WTC11 (cell line): ENCODE measurements at regions not wholly inside any gene's neighbourhood (a gene's known extent, or its start where the extent isn't known, plus 50 kb on each side); places are given as distances from the start of the nearest gene placed in this dataset.

ENCODE experiments used
- ATAC-seq: fragments of 200-7000 bp; cut with Tn5 transposase; 2 replicates; pipeline ENCODE4 v1.10.0; 2021; ENCODE audit warnings: mild to moderate bottlenecking, moderate library complexity
- CTCF ChIA-PET: fragments of 300-600 bp; sonication (Branson Sonifier 250); formaldehyde crosslinking; loops from one replicate; lab custom pipeline; 2021; ENCODE audit warnings: antibody characterized with exemption; lab: Charles Lee
- POLR2A ChIA-PET: fragments of 350-600 bp; sonication (Branson Sonifier 250); formaldehyde crosslinking; loops from one replicate; lab custom pipeline; 2021; ENCODE audit warnings: antibody characterized with exemption; lab: Charles Lee
- DNase-seq: peaks from one replicate; pipeline ENCODE4 v3.0.0; 2021; ENCODE audit warnings: low spot score
- H3K27ac Mint-ChIP-seq: 2 replicates; pipeline ENCODE4 v1.8.0; 2021; ENCODE audit warnings: mixed read lengths
- H3K27me3 Mint-ChIP-seq: 2 replicates; pipeline ENCODE4 v1.8.0; 2021; ENCODE audit warnings: low read depth, mild to moderate bottlenecking, moderate library complexity, mixed read lengths
- H3K36me3 Mint-ChIP-seq: 2 replicates; pipeline ENCODE4 v1.8.0; 2021; ENCODE audit warnings: mixed read lengths
- H3K4me1 Mint-ChIP-seq: 2 replicates; pipeline ENCODE4 v1.8.0; 2022; ENCODE audit warnings: mixed read lengths
- H3K4me3 Mint-ChIP-seq: 2 replicates; pipeline ENCODE4 v1.8.0; 2021; ENCODE audit warnings: mild to moderate bottlenecking, moderate library complexity, mixed read lengths
- H3K9me3 Mint-ChIP-seq: 2 replicates; pipeline ENCODE4 v1.8.0; 2021; ENCODE audit warnings: mixed read lengths
- ATF6 ChIP-seq: sonication (generic); formaldehyde crosslinking; IDR thresholded peaks from 2 replicates; pipeline ENCODE4 v1.8.1; 2023; ENCODE audit warnings: mild to moderate bottlenecking, missing genetic modification reagents
- CREM ChIP-seq: sonication (generic); formaldehyde crosslinking; IDR thresholded peaks from 2 replicates; pipeline ENCODE4 v1.8.1; 2022; ENCODE audit warnings: mild to moderate bottlenecking, missing genetic modification reagents, moderate library complexity
- ELF4 ChIP-seq: sonication (generic); formaldehyde crosslinking; IDR thresholded peaks from 2 replicates; pipeline ENCODE4 v1.8.1; 2022; ENCODE audit warnings: low read depth, mild to moderate bottlenecking, moderate library complexity, missing genetic modification reagents
- FOXJ3 ChIP-seq: sonication (generic); formaldehyde crosslinking; IDR thresholded peaks from 2 replicates; pipeline ENCODE4 v1.9.0; 2021; ENCODE audit warnings: missing genetic modification reagents, mild to moderate bottlenecking, borderline replicate concordance
- GABPB1 ChIP-seq: sonication (generic); formaldehyde crosslinking; IDR thresholded peaks from 2 replicates; pipeline ENCODE4 v1.8.1; 2023; ENCODE audit warnings: mild to moderate bottlenecking, missing genetic modification reagents
- GTF2I ChIP-seq: fragments of 250-450 bp; sonication (Bioruptor Pico); conservative IDR thresholded peaks from 2 replicates; pipeline ENCODE4 v1.4.0; 2021; ENCODE audit warnings: mild to moderate bottlenecking
- HMGA2 ChIP-seq: fragments of 250-450 bp; sonication (Bioruptor Pico); IDR thresholded peaks from 2 replicates; pipeline ENCODE4 v1.4.0; 2021; ENCODE audit warnings: mild to moderate bottlenecking, moderate library complexity
- NFYB ChIP-seq: sonication (generic); formaldehyde crosslinking; conservative IDR thresholded peaks from 2 replicates; pipeline ENCODE4 v1.8.0; 2022; ENCODE audit warnings: low read depth, missing genetic modification reagents
- NR1H2 ChIP-seq: sonication (generic); formaldehyde crosslinking; IDR thresholded peaks from 2 replicates; pipeline ENCODE4 v1.9.0; 2021; ENCODE audit warnings: mild to moderate bottlenecking, moderate library complexity, missing genetic modification reagents
- NR2C2 ChIP-seq: sonication (generic); formaldehyde crosslinking; IDR thresholded peaks from 2 replicates; pipeline ENCODE4 v1.8.0; 2022; ENCODE audit warnings: mild to moderate bottlenecking, missing genetic modification reagents
- PRRX2 ChIP-seq: fragments of 250-450 bp; sonication (Bioruptor Pico); IDR thresholded peaks from 2 replicates; pipeline ENCODE4 v1.8.0; 2021; ENCODE audit warnings: mild to moderate bottlenecking
- RORB ChIP-seq: fragments of 250-450 bp; sonication (Bioruptor Pico); IDR thresholded peaks from 2 replicates; pipeline ENCODE4 v1.9.0; 2021; ENCODE audit warnings: mild to moderate bottlenecking
- TP53 ChIP-seq: sonication (generic); formaldehyde crosslinking; IDR thresholded peaks from 2 replicates; pipeline ENCODE4 v1.8.1; 2023; ENCODE audit warnings: mild to moderate bottlenecking, missing genetic modification reagents
- ZNF263 ChIP-seq: sonication (generic); formaldehyde crosslinking; IDR thresholded peaks from 2 replicates; pipeline ENCODE4 v1.8.1; 2022; ENCODE audit warnings: low read depth, mild to moderate bottlenecking, moderate library complexity, missing genetic modification reagents
- ZNF416 ChIP-seq: fragments of 250-450 bp; sonication (Bioruptor Pico); IDR thresholded peaks from 2 replicates; pipeline ENCODE4 v1.9.0; 2021; ENCODE audit warnings: mild to moderate bottlenecking, inconsistent platforms
- ZNF425 ChIP-seq: fragments of 250-450 bp; sonication (Bioruptor Pico); conservative IDR thresholded peaks from 2 replicates; pipeline ENCODE4 v1.9.0; 2021; ENCODE audit warnings: mild to moderate bottlenecking
- TF ChIP-seq, protein P1 (sequence below): sonication (generic); formaldehyde crosslinking; IDR thresholded peaks from 2 replicates; pipeline ENCODE4 v1.8.1; 2023; ENCODE audit warnings: mild to moderate bottlenecking, missing genetic modification reagents, moderate library complexity
- TF ChIP-seq, protein P2 (sequence below): sonication (generic); formaldehyde crosslinking; IDR thresholded peaks from 2 replicates; pipeline ENCODE4 v1.8.1; 2022; ENCODE audit warnings: mild to moderate bottlenecking, moderate library complexity, missing genetic modification reagents

GRCh38 chr2:235414422-235414821, 79.4 kb upstream of the AGAP1 start:
- no peak for DNase-seq
- TF ChIP-seq ELF4 (CRISPR knock-in tag) = no peak
- no peak for TF ChIP-seq ZNF425 (CRISPR knock-in tag)
- TF ChIP-seq RORB (CRISPR knock-in tag) = no peak
- TF ChIP-seq ZNF416 (CRISPR knock-in tag) = no peak
- TF ChIP-seq, protein P1, sequence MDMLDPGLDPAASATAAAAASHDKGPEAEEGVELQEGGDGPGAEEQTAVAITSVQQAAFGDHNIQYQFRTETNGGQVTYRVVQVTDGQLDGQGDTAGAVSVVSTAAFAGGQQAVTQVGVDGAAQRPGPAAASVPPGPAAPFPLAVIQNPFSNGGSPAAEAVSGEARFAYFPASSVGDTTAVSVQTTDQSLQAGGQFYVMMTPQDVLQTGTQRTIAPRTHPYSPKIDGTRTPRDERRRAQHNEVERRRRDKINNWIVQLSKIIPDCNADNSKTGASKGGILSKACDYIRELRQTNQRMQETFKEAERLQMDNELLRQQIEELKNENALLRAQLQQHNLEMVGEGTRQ (CRISPR knock-in tag) = no peak
- TF ChIP-seq TP53 (CRISPR knock-in tag) = no peak
- no peak for TF ChIP-seq CREM (CRISPR knock-in tag)
- no peak for TF ChIP-seq NR2C2
- TF ChIP-seq, protein P2, sequence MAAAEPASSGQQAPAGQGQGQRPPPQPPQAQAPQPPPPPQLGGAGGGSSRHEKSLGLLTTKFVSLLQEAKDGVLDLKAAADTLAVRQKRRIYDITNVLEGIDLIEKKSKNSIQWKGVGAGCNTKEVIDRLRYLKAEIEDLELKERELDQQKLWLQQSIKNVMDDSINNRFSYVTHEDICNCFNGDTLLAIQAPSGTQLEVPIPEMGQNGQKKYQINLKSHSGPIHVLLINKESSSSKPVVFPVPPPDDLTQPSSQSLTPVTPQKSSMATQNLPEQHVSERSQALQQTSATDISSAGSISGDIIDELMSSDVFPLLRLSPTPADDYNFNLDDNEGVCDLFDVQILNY (CRISPR knock-in tag) = no peak
- TF ChIP-seq GTF2I = no peak
- ChIA-PET CTCF (interaction anchor here (0.6 kb wide), 1 partner anchor 225 kb away, joined by 3 read pairs; no protein-coding TSS in a partner anchor), POLR2A (no interaction called here)
- no peak overlapping the region for H3K27ac Mint-ChIP-seq
- peaks cover 7% of the 10 kb centered on the region for H3K4me1 Mint-ChIP-seq
- ATAC-seq = no peak
- H3K36me3 Mint-ChIP-seq = no peaks in the 10 kb centered on the region
- H3K9me3 Mint-ChIP-seq = peaks cover 11% of the 10 kb centered on the region
- H3K4me3 Mint-ChIP-seq = no peak overlapping the region
- no peaks in the 10 kb centered on the region; the same call in 1 of the 2 replicates for H3K27me3 Mint-ChIP-seq

DNA sequence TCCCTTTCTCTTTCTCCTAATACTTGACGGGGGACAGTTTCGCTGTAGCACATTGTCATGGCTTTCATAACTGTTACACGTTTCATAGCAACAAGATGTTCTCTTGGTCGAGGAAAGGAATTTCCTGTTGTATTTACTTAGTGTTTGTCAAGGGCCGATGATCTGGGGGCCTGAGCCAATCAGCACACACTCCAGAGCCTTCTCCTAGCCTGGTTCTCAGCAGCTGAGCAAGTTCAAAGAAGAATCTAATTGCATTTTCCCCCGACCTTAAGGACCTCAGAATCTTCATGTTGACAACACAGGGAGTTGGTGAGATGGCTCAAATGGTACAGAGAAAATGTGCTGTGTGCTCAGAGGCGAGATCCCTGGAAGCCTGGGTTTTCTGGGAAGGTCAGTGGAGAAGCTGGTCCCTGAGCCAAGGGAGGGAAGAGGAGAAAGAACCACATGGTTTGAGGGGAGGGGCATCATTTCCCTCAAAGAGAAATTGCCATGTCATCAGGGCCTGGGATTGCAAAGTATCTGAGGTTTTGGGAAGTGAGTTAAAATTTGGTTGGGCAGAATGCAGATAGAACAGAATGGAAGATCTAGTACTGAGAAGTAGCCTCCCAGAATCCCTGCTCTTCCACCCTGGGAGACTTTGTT, 76.9 kb upstream of the AGAP1 start:
- Mint-ChIP-seq H3K4me1 (peaks cover 7% of the 10 kb centered on the region), H3K36me3 (no peaks in the 10 kb centered on the region), H3K4me3 (no peak overlapping the region), H3K27me3 (no peaks in the 10 kb centered on the region), H3K27ac (no peak overlapping the region), H3K9me3 (peaks cover 8% of the 10 kb centered on the region)
- TF ChIP-seq HMGA2 (CRISPR knock-in tag) (no peak), FOXJ3 (CRISPR knock-in tag) (no peak), GABPB1 (CRISPR knock-in tag) (no peak), NR1H2 (CRISPR knock-in tag) (no peak), PRRX2 (CRISPR knock-in tag) (no peak), ZNF263 (CRISPR knock-in tag) (no peak)
- peak; percentile 39; the same call in 1 of the 2 replicates for ATAC-seq
- ChIA-PET POLR2A (no interaction called here), CTCF (interaction anchor here (0.8 kb wide), 1 partner anchor 75 kb away, joined by 3 read pairs; no protein-coding TSS in a partner anchor)
- no peak for DNase-seq

DNA sequence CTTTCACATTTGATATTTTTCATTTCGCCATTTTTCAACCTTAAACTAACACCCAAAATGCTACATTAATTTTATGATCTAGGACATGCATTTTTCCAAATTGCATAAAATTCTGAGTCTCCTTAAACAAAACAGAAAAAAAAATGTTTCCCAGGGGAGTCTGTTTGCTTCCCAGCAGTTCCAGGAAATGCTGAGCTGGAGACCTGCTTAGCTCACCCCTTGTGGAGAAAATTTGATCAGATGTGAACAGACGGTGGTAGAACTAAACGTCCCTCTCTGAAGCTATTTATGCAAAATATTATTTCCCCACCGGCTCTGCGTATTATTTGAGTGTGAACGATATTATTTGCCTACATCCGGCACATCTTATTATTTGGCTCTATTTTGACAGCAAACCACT, 74.9 kb upstream of the AGAP1 start:
- no peak for ATAC-seq
- Mint-ChIP-seq H3K4me3 (no peak overlapping the region), H3K9me3 (peaks cover 5% of the 10 kb centered on the region), H3K4me1 (peaks cover 7% of the 10 kb centered on the region), H3K27me3 (no peaks in the 10 kb centered on the region), H3K27ac (no peak overlapping the region), H3K36me3 (peaks cover 3% of the 10 kb centered on the region; the same call in 1 of the 2 replicates)
- POLR2A ChIA-PET = no interaction called here
- no peak for DNase-seq
- TF ChIP-seq NFYB (CRISPR knock-in tag) (no peak), ATF6 (CRISPR knock-in tag) (no peak)
- CTCF ChIA-PET = interaction anchor here (0.5 to 1.3 kb wide), 2 partner anchors 73 to 156 kb away, joined by 3 to 4 read pairs; no protein-coding TSS in a partner anchor
